Peyer's patch (tissue), 4 donors: ENCODE measurements at regions not wholly inside any gene's neighbourhood (a gene's known extent, or its start where the extent isn't known, plus 50 kb on each side); places are given as distances from the start of the nearest gene placed in this dataset.
"Not testable (repeated sequence)": the region's sequence is repeated elsewhere in the genome, so short reads cannot be mapped to it uniquely, and the experiment has no call there.

ENCODE experiments used
- DNase-seq, 3 donors: peaks; one replicate each; pipeline ENCODE4 v3.0.0-alpha.2; 2017 to 2019
- H3K27ac ChIP-seq, 4 donors: fragments of 200-600 bp; sonication (generic); one replicate each; pipeline ENCODE4 v1.5.1; 2016 to 2019
- H3K27me3 ChIP-seq, 2 donors: fragments of 200-600 bp; sonication (generic); one replicate each; pipeline ENCODE4 v1.5.1; 2019
- H3K36me3 ChIP-seq, 3 donors: fragments of 200-600 bp; sonication (generic); one replicate each; pipeline ENCODE4 v1.5.1; 2016 to 2019
- H3K4me1 ChIP-seq, 4 donors: fragments of 200-600 bp; sonication (generic); one replicate each; pipeline ENCODE4 v1.5.1; 2016 to 2019
- H3K4me3 ChIP-seq, 4 donors: fragments of 200-600 bp; sonication (generic); 1 replicate in 3 of 4; 2 replicates in 1 of 4; pipeline ENCODE4 v1.5.1; 2016 to 2019; ENCODE audit warnings: mild to moderate bottlenecking in 1 of 4
- H3K9me3 ChIP-seq, 4 donors: fragments of 200-600 bp; sonication (generic); one replicate each; pipeline ENCODE4 v1.5.1; 2016 to 2019; ENCODE audit warnings: mild to moderate bottlenecking in 1 of 4
- POLR2A ChIP-seq, 2 donors: fragments of 450-650 bp; IDR thresholded peaks; one replicate each; pipeline ENCODE4 v1.5.1; 2017; ENCODE audit warnings: antibody characterized with exemption in 2 of 2, mild to moderate bottlenecking in 2 of 2, moderate library complexity in 2 of 2
- TF ChIP-seq, protein P1 (sequence below), 6 experiments: fragments of 450-650 bp in 4 of 6; fragments of 200-600 bp in 2 of 6; sonication (generic) in 1 of 6; IDR thresholded peaks; one replicate each; pipeline ENCODE4 v1.5.1; 2017 to 2019; ENCODE audit warnings: antibody characterized with exemption in 6 of 6, mild to moderate bottlenecking in 3 of 6, moderate library complexity in 1 of 6

DNA sequence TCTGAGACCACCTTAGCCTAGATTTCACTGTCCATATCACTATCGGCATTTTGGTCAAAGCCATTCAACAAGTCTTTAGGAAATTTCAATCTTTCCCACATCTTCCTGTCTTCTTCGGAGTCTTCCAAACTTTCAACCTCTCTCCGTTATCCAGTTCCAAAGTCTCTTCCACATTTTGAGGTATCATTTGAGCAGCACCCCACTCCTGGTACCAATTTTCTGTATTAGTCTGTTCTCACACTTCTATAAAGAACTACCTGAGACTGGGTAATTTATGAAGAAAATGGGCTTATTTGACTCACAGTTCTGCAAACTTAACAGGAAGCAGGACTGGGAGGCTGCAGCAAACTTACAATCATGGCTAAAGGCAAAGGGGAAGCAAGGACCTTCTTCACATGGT is 215.5 kb downstream of the CYLC2 start:
- Histone ChIP-seq H3K9me3 (peaks cover 0 to 3% (median 0%) of the 10 kb centered on the region in 4 donors), H3K27ac (no peak overlapping the region), H3K4me1 (no peaks in the 10 kb centered on the region), H3K4me3 (no peak overlapping the region), H3K27me3 (no peaks in the 10 kb centered on the region), H3K36me3 (no peaks in the 10 kb centered on the region)
- DNase-seq, result no peak
- no peak for TF ChIP-seq POLR2A (IDR thresholded peaks at IDR 0.05)
- TF ChIP-seq, protein P1, sequence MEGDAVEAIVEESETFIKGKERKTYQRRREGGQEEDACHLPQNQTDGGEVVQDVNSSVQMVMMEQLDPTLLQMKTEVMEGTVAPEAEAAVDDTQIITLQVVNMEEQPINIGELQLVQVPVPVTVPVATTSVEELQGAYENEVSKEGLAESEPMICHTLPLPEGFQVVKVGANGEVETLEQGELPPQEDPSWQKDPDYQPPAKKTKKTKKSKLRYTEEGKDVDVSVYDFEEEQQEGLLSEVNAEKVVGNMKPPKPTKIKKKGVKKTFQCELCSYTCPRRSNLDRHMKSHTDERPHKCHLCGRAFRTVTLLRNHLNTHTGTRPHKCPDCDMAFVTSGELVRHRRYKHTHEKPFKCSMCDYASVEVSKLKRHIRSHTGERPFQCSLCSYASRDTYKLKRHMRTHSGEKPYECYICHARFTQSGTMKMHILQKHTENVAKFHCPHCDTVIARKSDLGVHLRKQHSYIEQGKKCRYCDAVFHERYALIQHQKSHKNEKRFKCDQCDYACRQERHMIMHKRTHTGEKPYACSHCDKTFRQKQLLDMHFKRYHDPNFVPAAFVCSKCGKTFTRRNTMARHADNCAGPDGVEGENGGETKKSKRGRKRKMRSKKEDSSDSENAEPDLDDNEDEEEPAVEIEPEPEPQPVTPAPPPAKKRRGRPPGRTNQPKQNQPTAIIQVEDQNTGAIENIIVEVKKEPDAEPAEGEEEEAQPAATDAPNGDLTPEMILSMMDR (IDR thresholded peaks at IDR 0.05), result no peak

DNA sequence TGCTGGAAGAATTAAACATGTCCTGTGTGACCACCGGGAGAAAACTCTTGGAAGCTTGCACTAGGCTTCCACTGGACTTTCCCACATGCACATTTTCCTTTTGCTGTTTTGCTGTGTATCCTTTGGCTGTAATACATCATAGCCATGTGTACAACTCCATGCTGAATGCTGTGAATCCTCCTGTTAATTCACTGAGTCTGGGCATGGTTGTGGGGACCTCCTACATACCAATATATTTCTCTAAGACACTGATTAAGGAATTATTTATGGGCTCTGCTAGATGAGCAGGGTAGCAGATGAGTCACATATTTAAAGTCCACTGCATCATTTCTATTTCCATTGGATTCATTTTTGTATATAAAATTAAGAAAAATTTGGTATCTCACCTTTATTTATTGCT is 220.1 kb downstream of the CYLC2 start:
- no peaks in the 10 kb centered on the region for H3K36me3 ChIP-seq
- H3K4me1 ChIP-seq, result no peaks in the 10 kb centered on the region
- no peak overlapping the region for H3K4me3 ChIP-seq
- H3K9me3 ChIP-seq, result peaks cover 0 to 3% (median 0%) of the 10 kb centered on the region in 4 donors
- no peak for DNase-seq
- no peaks in the 10 kb centered on the region for H3K27me3 ChIP-seq
- TF ChIP-seq, protein P1 (IDR thresholded peaks at IDR 0.05), result no peak
- TF ChIP-seq POLR2A (IDR thresholded peaks at IDR 0.05), result no peak
- no peak overlapping the region for H3K27ac ChIP-seq

DNA sequence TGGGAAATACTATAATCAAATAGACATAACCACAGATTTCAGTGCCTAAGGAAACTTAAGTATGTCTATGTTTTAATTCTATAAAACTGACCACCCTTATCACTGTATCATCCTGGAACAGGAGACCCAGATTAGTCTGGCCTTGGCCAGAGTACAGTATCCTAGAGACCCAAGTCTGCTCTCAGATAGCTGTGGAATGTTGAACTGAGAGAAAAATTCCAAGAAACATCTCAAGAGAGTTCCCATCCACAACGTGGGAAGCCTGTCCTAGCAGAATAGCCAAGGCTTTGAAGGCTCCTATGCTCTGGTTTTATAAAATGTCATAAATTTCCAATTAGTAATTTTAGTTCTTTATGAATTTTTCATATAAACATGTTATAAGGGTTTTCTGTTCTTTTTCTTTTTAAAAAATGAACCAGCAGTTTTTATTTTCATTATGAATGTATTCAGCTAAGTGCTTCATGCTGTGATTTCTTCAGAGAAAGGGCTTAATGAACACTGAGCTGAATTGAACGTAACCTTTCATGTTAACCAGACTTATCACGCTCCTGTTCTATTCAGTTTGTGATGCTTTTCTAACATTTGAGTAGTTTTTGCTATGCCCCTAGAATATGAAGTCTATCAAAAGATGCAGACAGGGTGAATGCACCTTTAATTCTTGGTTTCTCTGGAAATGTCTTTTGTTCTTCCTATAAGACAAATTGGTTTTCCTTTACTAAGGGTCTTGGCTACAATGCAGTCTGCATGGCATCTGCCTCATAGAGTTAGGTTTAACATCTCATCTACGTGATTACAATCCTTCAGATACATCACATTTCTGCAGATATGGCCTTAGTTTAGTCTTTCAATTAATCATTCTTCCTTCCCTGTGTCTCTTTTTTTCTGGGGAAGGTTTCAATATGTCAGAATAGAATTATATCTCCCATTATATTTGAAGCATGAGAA is 230.8 kb downstream of the CYLC2 start:
- Histone ChIP-seq H3K4me1 (no peaks in the 10 kb centered on the region), H3K4me3 (no peak overlapping the region), H3K27ac (no peak overlapping the region), H3K36me3 (no peaks in the 10 kb centered on the region), H3K27me3 (no peaks in the 10 kb centered on the region), H3K9me3 (no peaks in the 10 kb centered on the region)
- DNase-seq, result no peak
- TF ChIP-seq, protein P1 (IDR thresholded peaks at IDR 0.05), result no peak
- TF ChIP-seq POLR2A (IDR thresholded peaks at IDR 0.05), result no peak

DNA sequence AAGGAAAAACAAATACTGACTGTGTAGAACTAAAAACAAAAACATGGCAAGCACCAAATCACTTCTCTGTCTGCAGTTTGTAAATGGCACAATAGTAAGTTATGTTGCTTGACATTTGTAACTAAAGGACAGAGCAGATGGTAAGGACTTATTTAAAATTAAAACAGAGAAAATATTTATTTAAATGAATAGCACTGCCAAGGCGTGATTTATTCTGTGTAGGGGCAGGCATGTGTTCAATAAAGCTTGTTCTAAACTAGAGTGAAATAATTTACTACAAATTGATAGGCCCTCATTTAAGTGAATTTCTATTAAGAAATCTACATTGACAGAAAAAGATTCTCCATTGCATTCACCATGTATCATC is 231.5 kb downstream of the CYLC2 start:
- DNase-seq, result no peak
- Histone ChIP-seq H3K4me1 (no peaks in the 10 kb centered on the region), H3K27me3 (no peaks in the 10 kb centered on the region), H3K4me3 (no peak overlapping the region), H3K27ac (no peak overlapping the region), H3K9me3 (no peaks in the 10 kb centered on the region), H3K36me3 (no peaks in the 10 kb centered on the region)
- TF ChIP-seq POLR2A (IDR thresholded peaks at IDR 0.05), result no peak
- TF ChIP-seq, protein P1 (IDR thresholded peaks at IDR 0.05), result no peak

DNA sequence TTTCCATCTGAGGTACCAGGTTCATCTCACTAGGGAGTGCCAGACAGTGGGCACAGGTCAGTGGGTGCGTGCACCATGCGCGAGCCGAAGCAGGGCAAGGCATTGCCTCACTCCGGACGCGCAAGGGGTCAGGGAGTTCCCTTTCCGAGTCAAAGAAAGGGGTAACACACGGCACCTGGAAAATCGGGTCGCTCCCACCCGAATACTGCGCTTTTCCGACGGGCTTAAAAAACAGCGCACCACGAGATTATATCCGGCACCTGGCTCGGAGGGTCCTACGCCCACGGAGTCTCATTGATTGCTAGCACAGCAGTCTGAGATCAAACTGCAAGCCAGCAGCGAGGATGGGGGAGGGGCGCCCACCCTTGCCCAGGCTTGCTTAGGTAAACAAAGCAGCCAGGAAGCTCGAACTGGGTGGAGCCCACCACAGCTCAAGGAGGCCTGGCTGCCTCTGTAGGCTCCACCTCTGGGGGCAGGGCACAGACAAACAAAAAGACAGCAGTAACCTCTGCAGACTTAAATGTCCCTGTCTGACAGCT is 242.5 kb downstream of the CYLC2 start:
- not testable (repeated sequence) for H3K4me3 ChIP-seq, H3K27ac ChIP-seq, DNase-seq, H3K9me3 ChIP-seq, H3K4me1 ChIP-seq, H3K36me3 ChIP-seq, H3K27me3 ChIP-seq

DNA sequence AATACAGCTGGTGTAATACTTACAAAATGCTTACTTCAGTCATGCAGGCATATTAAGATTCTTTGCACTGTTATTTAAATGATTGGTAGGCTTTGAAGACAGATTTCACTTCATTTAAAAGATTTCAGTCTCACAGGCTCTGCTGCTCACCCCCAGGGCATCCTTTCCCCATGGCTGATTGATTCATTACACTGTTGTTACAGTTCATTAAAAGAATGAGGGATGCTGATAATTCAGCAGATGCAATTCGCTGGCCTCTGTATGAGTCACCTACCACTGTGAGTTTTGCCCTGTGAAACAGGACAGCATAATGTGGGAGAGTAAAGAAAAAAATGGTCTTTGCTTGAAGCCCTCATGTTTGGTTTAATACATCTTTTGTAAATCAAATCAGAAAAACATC is 246.9 kb downstream of the CYLC2 start:
- H3K4me3 ChIP-seq, result no peak overlapping the region
- TF ChIP-seq POLR2A (IDR thresholded peaks at IDR 0.05), result no peak
- TF ChIP-seq, protein P1 (IDR thresholded peaks at IDR 0.05), result no peak
- H3K27me3 ChIP-seq, result no peaks in the 10 kb centered on the region
- H3K4me1 ChIP-seq, result no peaks in the 10 kb centered on the region
- H3K9me3 ChIP-seq, result no peaks in the 10 kb centered on the region
- H3K36me3 ChIP-seq, result no peaks in the 10 kb centered on the region
- no peak for DNase-seq
- no peak overlapping the region for H3K27ac ChIP-seq
